GM21526 (cell line): ENCODE measurements at regions not wholly inside any gene's neighbourhood (a gene's known extent, or its start where the extent isn't known, plus 50 kb on each side); places are given as distances from the start of the nearest gene placed in this dataset.

Experiments used
- ATAC-seq: cut with Tn5 transposase; IDR thresholded peaks from one replicate; pipeline ENCODE4 v1.9.1; 2021; ENCODE audit warnings: moderate library complexity; ENCODE audit not compliant: unreplicated experiment, low FRiP score

GRCh38 chr18:59848002-59848401 is 51.8 kb upstream of the PMAIP1 start:
- ATAC-seq, result peak; percentile 51

- peak; percentile 14 for ATAC-seq
Measured at GRCh38 chr18:59847491-59847846, 52.3 kb upstream of the PMAIP1 start.

- peak; percentile 89 for ATAC-seq
Measured at GRCh38 chr18:59846814-59847490, 52.8 kb upstream of the PMAIP1 start.

GRCh38 chr18:59842947-59843346 is 56.8 kb upstream of the PMAIP1 start:
- ATAC-seq, result no peak

- no peak for ATAC-seq
Measured at GRCh38 chr18:59839931-59840685, 59.7 kb upstream of the PMAIP1 start.

- no peak for ATAC-seq
Measured at GRCh38 chr18:59839246-59839645, 60.5 kb upstream of the PMAIP1 start.

- peak; percentile 58 for ATAC-seq
Measured at GRCh38 chr18:59837586-59837985, 62.2 kb upstream of the PMAIP1 start.

- ATAC-seq, result peak; percentile 35
Measured at GRCh38 chr18:59835605-59836379, 64.0 kb upstream of the PMAIP1 start.

- ATAC-seq, result no peak
Measured at GRCh38 chr18:59834267-59834666, 65.5 kb upstream of the PMAIP1 start.

- ATAC-seq, result peak; percentile 71
Measured at GRCh38 chr18:59833785-59834184, 66.0 kb upstream of the PMAIP1 start.

GRCh38 chr18:59823596-59824195 is 76.1 kb upstream of the PMAIP1 start:
- peak; percentile 71 for ATAC-seq

GRCh38 chr18:59822612-59823550 is 76.9 kb upstream of the PMAIP1 start:
- no peak for ATAC-seq

GRCh38 chr18:59821983-59822382 is 77.8 kb upstream of the PMAIP1 start:
- ATAC-seq, result no peak

- no peak for ATAC-seq
Measured at GRCh38 chr18:59820663-59821062, 79.1 kb upstream of the PMAIP1 start.

- no peak for ATAC-seq
Measured at GRCh38 chr18:59818769-59819168, 81.0 kb upstream of the PMAIP1 start.

- ATAC-seq, result no peak
Measured at GRCh38 chr18:59814891-59815290, 84.9 kb upstream of the PMAIP1 start.

- no peak for ATAC-seq
Measured at GRCh38 chr18:59813942-59814341, 85.9 kb upstream of the PMAIP1 start.

GRCh38 chr18:59810735-59811520 is 88.9 kb upstream of the PMAIP1 start:
- no peak for ATAC-seq

- ATAC-seq, result no peak
Measured at GRCh38 chr18:59810183-59810582, 89.6 kb upstream of the PMAIP1 start.
